GM19397 (cell line): ENCODE measurements at regions not wholly inside any gene's neighbourhood (a gene's known extent, or its start where the extent isn't known, plus 50 kb on each side); places are given as distances from the start of the nearest gene placed in this dataset.

ENCODE experiments used
- ATAC-seq: cut with Tn5 transposase; IDR thresholded peaks from one replicate; pipeline ENCODE4 v1.9.1; 2021; ENCODE audit warnings: mild to moderate bottlenecking, moderate library complexity; ENCODE audit not compliant: unreplicated experiment

DNA sequence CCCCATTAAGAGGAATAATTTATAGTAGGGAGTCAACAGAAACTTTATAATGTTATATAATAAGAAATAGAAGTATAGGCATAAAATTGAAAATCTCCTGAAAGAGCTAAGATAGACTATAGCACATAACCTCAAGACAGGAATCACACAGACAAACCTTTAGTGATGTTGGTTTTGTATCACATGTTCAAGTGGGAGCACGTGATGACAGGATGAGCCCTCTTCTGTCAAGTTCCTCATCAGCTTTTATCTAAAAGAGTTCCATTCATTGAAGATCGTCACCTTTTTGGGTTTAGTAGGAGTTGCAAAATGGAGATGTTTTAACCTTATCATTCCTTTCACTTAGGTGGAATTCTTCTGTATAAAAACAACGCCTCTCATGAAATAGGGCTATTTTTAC is 127.0 kb downstream of the MCHR2 start:
- no peak for ATAC-seq

DNA sequence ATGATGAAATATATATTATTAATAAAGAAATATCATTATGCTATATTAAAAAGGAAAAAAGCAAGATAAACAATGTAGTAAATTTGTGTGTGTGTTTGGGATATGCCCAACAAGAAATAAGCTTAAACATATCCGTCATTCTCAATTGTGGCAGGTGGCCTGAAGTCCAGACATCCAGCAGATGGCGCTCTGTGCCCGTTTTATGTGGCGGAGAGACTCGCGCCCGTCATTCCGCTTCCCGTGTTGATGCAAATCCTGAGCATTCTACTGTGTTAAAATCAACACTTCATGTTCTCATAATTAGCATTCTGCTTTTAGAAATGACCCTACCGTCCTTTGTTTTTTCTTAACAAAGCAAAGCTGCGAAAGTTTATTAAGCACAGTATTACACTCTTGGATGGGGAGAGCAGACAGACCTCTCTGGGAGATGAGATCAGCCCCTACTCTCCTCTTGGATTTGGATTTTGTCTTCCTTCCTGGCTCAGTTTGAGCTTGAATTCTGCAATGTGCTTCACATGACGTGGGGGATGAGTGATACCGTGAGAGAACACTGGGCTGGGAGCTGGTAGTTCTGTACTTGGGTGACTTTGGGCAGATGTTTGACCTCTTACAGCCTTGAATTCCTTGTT is 125.8 kb downstream of the MCHR2 start:
- peak; percentile 97 for ATAC-seq
